Embryonic facial prominence (tissue), 1 donor: ENCODE measurements at regions not wholly inside any gene's neighbourhood (a gene's known extent, or its start where the extent isn't known, plus 50 kb on each side); places are given as distances from the start of the nearest gene placed in this dataset.
"Not testable (repeated sequence)": the region's sequence is repeated elsewhere in the genome, so short reads cannot be mapped to it uniquely, and the experiment has no call there.

Experiments
- DNase-seq: peaks from one replicate; pipeline ENCODE4 v3.0.0-alpha.2; 2016; ENCODE audit errors: extremely low spot score

- no peak for DNase-seq
Observed at GRCh38 chr6:114939630-114940029, 596.8 kb upstream of the HS3ST5 start.

- DNase-seq = no peak
Observed at GRCh38 chr6:114936080-114936479, 593.3 kb upstream of the HS3ST5 start.

- no peak for DNase-seq
Observed at GRCh38 chr6:114934079-114934478, 591.3 kb upstream of the HS3ST5 start.

DNA sequence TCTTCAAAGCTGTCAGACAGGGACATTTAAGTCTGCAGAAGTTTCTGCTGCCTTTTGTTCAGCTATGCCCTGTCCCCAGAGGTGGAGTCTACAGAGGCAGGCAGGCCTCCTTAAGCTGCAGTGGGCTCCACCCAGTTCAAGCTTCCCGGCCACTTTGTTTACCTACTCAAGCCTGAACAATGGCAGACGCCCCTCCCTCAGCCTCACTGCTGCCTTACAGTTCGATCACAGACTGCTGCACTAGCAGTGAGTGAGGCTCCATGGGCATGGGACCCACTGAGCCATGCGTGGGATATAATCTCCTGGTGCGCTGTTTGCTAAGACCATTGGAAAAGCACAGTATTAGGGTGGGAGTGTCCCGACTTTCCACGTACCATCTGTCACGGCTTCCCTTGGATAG lies 585.9 kb upstream of the HS3ST5 start:
- not testable (repeated sequence) for DNase-seq

DNA sequence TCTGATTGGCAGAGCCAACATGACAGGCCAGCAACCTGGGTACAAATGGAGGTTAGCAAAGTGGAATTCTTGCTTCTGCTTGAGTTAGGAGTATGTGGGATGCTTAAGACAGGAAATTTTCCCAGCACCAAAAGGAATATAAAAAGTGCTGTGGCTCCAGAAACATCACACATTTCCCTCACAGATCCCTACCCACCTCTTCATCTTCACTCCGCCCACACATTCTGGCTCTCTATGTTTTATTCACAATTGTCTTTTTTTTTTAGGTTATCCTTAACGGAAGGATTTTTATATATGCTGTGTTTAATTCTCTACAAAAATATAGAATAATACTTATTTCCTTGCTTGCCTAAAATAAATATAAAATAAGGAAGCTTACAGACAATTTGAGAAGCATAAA lies 563.3 kb upstream of the HS3ST5 start:
- no peak for DNase-seq

DNA sequence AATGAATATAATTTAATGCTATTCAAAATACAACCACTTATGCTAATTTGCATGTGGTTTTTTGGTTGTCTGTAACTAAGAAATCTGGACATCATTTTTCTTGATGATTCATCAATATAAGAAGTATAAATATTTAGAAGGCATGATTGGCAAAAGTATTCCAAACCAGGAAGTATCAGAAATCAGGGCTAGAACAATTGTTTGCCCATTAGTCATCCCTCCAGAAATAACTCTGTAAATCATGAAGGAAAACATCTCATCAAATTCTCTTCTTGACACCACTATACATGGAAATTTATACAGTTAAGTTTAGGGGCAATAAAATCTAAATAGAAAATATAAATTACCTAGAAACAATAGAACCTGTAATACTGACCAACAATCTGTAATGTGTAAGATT lies 554.7 kb upstream of the HS3ST5 start:
- no peak for DNase-seq

- DNase-seq = no peak
Observed at GRCh38 chr6:114892211-114892610, 549.4 kb upstream of the HS3ST5 start.

- no peak for DNase-seq
Observed at GRCh38 chr6:114888241-114888640, 545.4 kb upstream of the HS3ST5 start.

DNA sequence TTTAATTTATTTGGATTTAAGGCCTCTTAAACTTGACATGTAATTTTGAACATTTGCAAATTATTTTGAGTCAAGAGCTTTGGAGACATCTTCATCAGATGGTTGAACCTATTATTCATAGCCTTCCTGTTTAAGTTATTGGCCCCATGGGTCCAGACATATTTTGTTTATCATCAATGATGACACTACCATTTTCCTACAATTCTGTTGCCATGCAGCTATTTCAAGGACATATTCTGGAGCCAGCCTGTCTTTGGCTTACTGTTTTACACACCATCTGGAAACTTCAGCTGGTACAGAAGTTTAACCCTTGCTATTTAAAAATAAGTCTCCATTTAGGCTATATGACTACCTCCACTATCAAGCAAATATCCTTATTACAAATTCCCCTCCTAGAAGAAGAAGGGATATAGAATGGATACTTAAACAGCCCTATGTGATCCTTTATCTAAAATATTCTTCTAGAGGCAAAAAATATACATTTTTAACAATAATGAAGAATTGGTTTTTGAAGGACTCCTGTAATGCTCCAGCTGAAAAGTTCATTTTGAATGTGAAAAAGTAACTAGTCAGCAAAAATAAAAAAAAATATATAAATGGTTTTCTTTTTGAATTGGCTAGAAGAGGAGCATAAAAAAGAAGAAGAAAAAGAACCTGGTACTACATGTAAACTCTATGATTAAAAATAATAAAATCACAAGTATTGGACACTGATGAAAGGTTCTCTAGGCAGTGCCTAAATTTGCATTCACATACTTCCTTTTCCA lies 544.0 kb upstream of the HS3ST5 start:
- no peak for DNase-seq

DNA sequence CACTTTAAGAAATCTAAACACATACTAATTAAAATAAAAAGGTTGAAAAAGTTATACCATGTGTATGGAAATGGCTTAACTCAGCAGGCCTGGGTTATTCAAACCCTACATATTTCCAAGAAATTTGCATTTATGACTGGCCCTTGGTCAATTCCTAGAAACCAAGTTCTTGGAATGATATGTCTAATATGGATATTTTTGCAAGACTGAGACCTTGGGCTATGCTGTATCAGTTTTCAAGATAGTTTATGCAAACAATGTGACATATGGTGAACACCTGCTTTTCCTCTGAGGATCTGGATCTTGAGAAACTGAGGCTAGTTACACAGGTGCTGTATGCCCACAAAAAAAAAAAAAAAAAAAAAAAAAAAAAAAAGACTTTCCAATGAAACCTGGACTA lies 536.9 kb upstream of the HS3ST5 start:
- no peak for DNase-seq

DNA sequence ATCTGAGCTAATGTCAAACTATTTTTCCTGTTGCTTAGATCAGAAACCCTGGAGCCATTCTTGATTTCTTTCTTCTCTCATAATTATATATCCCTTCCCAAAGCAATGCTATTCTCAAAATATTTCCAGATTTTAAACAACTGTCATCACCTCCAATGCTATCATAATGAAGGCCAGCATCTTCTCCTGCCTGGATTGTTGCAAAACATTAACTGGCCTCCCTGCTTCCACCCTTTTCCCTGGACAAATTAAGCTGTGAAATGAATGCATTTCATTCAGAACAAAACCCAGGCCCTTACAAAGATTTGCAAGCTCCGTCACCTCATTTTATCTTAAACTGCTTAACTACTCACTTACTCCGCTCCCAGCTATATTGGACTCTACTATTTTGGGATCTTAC lies 535.3 kb upstream of the HS3ST5 start:
- no peak for DNase-seq

GRCh38 chr6:114874410-114874809 lies 531.6 kb upstream of the HS3ST5 start:
- no peak for DNase-seq

DNA sequence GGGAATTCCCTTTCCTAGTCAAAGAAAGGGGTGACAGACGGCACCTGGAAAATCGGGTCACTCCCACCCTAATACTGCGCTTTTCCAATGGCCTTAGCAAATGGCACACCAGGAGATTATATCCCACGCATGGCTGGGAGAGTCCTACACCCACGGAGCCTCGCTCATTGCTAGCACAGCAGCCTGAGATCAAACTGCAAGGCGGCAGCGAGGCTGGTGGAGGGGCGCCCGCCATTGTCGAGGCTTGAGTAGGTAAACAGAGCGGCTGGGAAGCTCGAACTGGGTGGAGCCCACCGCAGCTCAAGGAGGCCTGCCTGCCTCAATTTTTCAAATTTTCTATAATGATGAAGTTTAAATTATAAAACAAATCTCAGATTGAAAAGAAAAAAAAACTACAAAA lies 522.7 kb upstream of the HS3ST5 start:
- DNase-seq = not testable (repeated sequence)

GRCh38 chr6:114863610-114864009 lies 520.8 kb upstream of the HS3ST5 start:
- no peak for DNase-seq

- no peak for DNase-seq
Observed at GRCh38 chr6:114862819-114863218, 520.0 kb upstream of the HS3ST5 start.

- DNase-seq = no peak
Observed at GRCh38 chr6:114862064-114862463, 519.2 kb upstream of the HS3ST5 start.

DNA sequence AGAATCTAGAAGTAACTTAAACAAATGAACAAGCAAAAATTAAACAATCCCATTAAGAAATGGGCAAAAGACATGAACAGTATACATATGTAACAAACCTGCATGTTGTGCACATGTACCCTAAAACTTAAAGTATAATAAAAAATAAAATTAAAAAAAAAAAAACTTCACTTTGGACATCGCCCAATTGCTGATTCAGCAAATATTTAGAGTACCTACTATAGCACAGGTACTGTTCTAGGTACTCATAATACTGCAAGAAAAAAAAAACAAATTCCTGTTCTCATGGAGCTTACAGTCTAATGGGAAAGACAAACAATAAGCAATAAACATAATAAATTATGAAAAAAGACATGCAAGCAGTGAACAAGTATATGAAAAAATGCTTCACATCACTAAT lies 501.5 kb upstream of the HS3ST5 start:
- DNase-seq = no peak

- no peak for DNase-seq
Observed at GRCh38 chr6:114839019-114839418, 496.2 kb upstream of the HS3ST5 start.

DNA sequence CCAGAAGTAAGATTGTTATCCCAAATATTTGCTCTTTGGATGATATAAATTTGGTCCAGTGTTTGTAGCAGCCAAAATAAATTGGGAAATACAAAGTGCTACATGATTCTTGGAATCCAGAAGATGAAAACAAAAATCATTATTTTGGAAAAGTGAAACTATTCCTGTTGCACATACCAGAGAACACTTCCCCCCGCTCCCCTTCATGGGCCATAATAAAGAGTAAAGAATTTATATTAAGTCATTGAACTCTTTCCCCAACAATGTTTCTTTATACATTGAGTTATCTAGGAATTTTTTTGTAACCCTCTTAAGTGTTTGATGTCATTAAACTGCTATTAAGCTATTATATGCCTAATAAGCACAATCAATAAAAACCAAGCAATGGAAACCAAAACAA lies 490.4 kb upstream of the HS3ST5 start:
- no peak for DNase-seq

DNA sequence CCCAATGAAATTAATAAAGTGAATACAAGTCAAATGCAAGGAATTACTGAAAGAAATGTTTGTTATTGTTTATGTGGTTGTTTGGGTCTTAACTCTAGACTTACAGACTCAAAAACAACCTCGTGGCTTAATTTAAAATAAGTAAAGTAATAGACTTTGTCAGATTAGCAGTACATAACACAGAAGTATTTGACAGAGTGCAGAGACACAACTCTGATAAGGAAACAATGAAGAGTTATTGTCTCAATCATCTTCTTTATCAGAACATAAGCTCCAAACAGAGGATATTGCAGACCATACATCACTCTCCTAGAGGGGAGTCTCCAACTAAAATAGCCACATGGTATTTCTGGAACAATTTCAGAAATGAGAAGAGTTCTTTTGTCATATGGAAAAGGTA lies 487.7 kb upstream of the HS3ST5 start:
- DNase-seq = no peak

- DNase-seq = no peak
Observed at GRCh38 chr6:114827135-114827534, 484.3 kb upstream of the HS3ST5 start.

DNA sequence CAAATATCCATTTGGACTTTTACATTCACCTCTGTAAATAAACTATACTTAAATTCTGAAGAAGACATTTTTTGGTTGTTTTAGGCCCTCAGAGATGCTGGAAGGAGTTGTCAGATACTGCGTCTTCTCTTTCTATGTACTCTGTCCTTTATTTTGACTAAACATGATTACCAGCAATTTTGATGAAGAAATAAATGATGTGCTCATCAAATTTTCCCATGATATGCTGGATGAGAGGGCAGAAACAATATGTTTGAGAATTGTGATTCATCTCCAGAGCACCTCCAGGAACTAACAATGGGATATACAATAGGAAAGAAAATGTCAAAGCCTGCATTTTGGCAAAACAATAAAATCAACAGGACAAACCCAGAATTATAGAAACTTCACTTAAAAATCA lies 481.6 kb upstream of the HS3ST5 start:
- no peak for DNase-seq

DNA sequence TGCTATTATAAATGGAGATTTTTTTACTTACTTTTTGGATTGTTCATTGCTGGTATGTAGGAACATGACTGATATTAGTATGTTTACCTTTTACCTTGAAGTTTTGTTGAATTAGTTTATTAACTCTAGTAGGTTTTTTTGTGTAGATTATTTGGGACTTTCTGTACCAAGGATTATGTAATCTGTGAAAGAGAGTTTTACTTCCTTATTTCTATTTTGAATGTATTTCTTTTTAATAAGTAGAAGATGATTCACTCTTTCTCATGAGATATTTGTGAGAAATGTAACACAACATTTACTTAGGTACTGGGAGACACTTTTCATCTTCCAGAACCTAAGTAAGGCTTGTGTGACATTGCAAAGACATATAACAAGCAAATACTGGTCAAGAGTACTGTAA lies 473.9 kb upstream of the HS3ST5 start:
- no peak for DNase-seq

DNA sequence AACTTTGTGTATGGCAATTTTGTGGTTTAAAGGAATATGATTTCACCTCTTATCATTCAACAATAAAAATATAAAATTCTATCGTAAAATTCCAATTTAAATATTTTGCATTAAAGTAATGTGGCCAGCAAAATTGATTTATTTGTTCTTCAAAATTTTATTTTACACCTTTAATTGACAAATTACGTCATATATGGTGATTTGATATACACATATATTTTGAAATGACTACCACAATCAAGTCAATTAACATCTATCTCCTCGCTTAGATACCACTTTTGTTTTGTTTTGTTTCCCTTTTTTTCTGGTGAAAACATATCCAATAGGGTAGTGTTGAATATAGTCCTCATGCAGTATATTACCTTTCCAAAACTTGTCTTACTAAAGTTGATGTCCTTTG lies 467.6 kb upstream of the HS3ST5 start:
- DNase-seq = no peak
